ENCODE measurements at regions not wholly inside any gene's neighbourhood (a gene's known extent, or its start where the extent isn't known, plus 50 kb on each side); places are given as distances from the start of the nearest gene placed in this dataset.

- Histone ChIP-seq H3K4me3 (no peak overlapping the region), H3K9me3 (no peaks in the 10 kb centered on the region), H3K27ac (no peak overlapping the region), H3K36me3 (replicated peaks in 1 of 2; ENCODE audit: insufficient read depth in 1 of 2, low read depth in 2 of 2) (no peaks in the 10 kb centered on the region), H3K27me3 (no peaks in the 10 kb centered on the region), H3K4me1 (no peaks in the 10 kb centered on the region)
- no peak for TF ChIP-seq POLR2A (IDR thresholded peaks at IDR 0.05)
- TF ChIP-seq, protein P1, sequence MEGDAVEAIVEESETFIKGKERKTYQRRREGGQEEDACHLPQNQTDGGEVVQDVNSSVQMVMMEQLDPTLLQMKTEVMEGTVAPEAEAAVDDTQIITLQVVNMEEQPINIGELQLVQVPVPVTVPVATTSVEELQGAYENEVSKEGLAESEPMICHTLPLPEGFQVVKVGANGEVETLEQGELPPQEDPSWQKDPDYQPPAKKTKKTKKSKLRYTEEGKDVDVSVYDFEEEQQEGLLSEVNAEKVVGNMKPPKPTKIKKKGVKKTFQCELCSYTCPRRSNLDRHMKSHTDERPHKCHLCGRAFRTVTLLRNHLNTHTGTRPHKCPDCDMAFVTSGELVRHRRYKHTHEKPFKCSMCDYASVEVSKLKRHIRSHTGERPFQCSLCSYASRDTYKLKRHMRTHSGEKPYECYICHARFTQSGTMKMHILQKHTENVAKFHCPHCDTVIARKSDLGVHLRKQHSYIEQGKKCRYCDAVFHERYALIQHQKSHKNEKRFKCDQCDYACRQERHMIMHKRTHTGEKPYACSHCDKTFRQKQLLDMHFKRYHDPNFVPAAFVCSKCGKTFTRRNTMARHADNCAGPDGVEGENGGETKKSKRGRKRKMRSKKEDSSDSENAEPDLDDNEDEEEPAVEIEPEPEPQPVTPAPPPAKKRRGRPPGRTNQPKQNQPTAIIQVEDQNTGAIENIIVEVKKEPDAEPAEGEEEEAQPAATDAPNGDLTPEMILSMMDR (IDR thresholded peaks at IDR 0.05), result no peak
- intact Hi-C loops (cut with DNase I), result no loop called here
- 91 to 94% methylated on average over 4 of the region's 4 CpGs for WGBS, 2 donors
- DNase-seq (no peak), ATAC-seq (no peak)
Observed at GRCh38 chr5:143653766-143654282, 158.1 kb upstream of the HMHB1 start.

- WGBS, 2 donors, result 96% methylated on average over 2 of the region's 2 CpGs
- ATAC-seq, result no peak
Observed at GRCh38 chr5:143653256-143653655, 158.7 kb upstream of the HMHB1 start.

DNA sequence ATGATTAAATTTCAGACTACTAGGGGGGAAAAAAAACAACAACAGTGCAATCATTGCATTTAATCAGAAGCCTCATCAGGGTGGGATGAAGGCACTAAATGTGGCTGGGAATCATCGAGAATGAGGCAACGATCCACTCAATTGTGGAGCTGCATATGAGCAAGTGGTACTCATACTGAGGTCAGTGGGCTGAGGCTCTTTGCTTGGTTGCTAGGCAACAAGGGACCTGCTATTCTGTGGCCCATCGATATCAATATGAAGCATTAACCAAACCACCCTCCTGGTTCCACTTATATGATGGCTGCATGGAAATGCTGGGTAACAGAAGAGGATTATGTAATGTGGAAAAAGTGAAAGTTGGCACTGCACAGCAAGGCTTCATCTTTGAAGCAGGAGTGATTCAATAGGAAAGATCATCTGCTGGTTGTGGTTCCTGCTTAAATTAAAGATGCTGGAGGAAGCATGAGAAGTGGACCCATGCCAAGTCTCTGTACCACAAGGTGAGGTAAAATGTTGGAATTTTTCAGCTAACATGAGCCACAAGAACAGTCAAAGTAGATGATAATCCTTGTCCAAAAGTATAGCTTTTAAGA, 159.8 kb upstream of the HMHB1 start:
- intact Hi-C loops (cut with DNase I), result no loop called here
- WGBS, 2 donors, result 73 to 76% methylated on average over 3 of the region's 3 CpGs
- no peaks in the 10 kb centered on the region for H3K9me3 ChIP-seq
- DNase-seq (no peak), ATAC-seq (no peak)
- H3K36me3 ChIP-seq (replicated peaks in 1 of 2; ENCODE audit: insufficient read depth in 1 of 2, low read depth in 2 of 2), result no peaks in the 10 kb centered on the region
- no peak overlapping the region for H3K27ac ChIP-seq
- H3K27me3 ChIP-seq, result no peaks in the 10 kb centered on the region
- no peak overlapping the region for H3K4me3 ChIP-seq
- no peaks in the 10 kb centered on the region for H3K4me1 ChIP-seq
- TF ChIP-seq, protein P1 (IDR thresholded peaks at IDR 0.05), result no peak
- TF ChIP-seq POLR2A (IDR thresholded peaks at IDR 0.05), result no peak

More at GRCh38 chr5:143653256-143653655, 158.7 kb upstream of the HMHB1 start:
- Histone ChIP-seq H3K36me3 (replicated peaks in 1 of 2; ENCODE audit: insufficient read depth in 1 of 2, low read depth in 2 of 2) (no peaks in the 10 kb centered on the region), H3K4me3 (no peak overlapping the region), H3K4me1 (no peaks in the 10 kb centered on the region), H3K27me3 (no peaks in the 10 kb centered on the region), H3K27ac (no peak overlapping the region), H3K9me3 (no peaks in the 10 kb centered on the region)
- intact Hi-C loops (cut with DNase I), result no loop called here
- TF ChIP-seq, protein P1 (IDR thresholded peaks at IDR 0.05), result no peak
- TF ChIP-seq POLR2A (IDR thresholded peaks at IDR 0.05), result no peak
- no peak for DNase-seq

DNA sequence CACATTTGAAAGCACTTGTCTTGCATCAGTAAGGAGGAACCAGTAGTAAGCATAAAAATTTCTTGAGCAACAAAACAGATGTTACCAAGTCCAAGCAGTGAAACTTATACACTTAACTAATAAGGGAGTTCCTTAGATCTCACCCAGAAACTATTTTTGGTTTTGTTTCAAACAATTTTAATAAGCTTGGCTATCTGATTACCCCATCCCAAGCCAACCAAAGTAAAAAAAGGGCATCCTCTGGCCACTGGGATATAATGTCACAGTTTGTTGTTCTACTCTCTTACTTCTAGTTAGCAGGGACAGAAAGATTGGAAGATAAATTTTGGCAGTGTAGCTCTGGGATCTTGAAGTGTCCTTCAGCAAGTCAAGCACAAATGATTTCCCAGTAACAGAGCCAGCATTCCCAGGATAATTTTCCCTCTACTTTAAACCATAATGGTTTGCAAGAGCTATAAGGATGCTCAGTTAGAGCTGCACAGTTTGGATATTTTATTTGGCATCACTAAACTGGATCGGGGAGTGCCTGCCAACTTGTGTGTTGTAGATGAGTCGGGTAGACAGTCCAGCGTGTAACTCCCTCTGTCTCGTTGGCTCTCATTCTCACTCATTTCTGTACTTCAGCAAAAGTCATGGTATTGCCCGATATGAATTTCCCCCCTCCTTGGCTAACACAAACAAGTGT, 161.9 kb upstream of the HMHB1 start:
- H3K9me3 ChIP-seq, result no peaks in the 10 kb centered on the region
- no peak overlapping the region for H3K4me3 ChIP-seq
- H3K36me3 ChIP-seq (replicated peaks in 1 of 2; ENCODE audit: insufficient read depth in 1 of 2, low read depth in 2 of 2), result no peaks in the 10 kb centered on the region
- H3K27me3 ChIP-seq, result no peaks in the 10 kb centered on the region
- intact Hi-C loops (cut with DNase I), result no loop called here
- 56 to 86% methylated on average over 5 of the region's 5 CpGs for WGBS, 2 donors
- DNase-seq (no peak), ATAC-seq (no peak)
- no peak for TF ChIP-seq POLR2A (IDR thresholded peaks at IDR 0.05)
- TF ChIP-seq, protein P1 (IDR thresholded peaks at IDR 0.05), result no peak
- no peaks in the 10 kb centered on the region for H3K4me1 ChIP-seq
- no peak overlapping the region for H3K27ac ChIP-seq

Data from body of pancreas (tissue), 4 donors.